Activated CD8-positive, alpha-beta memory T cell treated with anti-CD3 and anti-CD28 coated beads for 4 hours (primary cell): ENCODE measurements at regions not wholly inside any gene's neighbourhood (a gene's known extent, or its start where the extent isn't known, plus 50 kb on each side); places are given as distances from the start of the nearest gene placed in this dataset.
"Not testable (repeated sequence)": the region's sequence is repeated elsewhere in the genome, so short reads cannot be mapped to it uniquely, and the experiment has no call there.

ENCODE experiments used
- DNase-seq, 2 donors: peaks; one replicate each; pipeline ENCODE4 v3.0.0-alpha.2; 2020; ENCODE audit warnings: low read depth in 2 of 2

DNA sequence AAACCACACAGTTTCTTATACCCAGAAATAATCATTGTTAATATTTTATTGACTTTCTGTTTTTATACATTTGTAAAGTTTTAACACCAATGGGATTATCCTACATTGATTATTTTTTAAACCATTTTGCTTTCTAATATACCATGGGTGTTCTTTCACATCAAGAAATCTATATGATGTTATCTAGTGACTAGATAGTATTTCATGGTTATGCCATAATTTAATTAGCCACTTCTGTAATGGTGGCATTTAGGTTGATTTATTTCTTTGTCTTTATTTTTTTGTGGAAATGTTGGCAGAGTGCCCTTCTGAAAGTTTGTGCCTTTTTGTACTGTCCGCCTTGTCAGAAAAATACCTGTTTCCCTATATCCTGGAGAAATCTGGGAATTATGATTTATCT is 193.3 kb downstream of the CEP135 start:
- no peak for DNase-seq

DNA sequence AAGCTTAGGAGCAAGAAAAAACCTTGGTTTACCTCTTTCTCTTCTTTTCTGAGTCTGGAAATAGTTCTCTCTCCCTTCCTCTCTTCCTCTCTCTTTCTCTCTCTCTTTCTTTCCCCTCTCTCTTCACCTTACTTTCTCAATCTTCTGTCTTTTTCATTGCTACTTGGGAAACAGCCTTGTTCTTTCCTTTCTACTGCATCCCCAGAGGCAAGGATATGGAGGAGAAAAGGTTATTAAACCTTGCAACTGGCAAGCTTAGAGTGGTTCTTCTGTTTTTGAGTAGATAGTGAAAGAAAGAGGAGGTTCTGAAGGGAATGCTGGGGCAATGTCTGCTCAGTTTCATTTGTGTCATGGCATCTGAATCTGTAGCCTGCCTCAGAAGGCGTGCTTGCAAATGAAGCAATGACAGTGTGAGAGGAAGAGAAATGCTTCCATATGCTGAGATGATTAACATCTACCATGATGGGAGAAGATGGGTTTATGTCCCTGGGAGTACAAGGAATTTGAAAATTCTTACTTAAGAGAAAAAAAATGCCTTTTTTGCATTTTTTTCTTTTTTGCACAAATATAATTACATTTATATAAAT is 190.6 kb downstream of the CEP135 start:
- DNase-seq, result no peak

- DNase-seq, result not testable (repeated sequence)
Measured at GRCh38 chr4:56134834-56135233, 186.1 kb downstream of the CEP135 start.

DNA sequence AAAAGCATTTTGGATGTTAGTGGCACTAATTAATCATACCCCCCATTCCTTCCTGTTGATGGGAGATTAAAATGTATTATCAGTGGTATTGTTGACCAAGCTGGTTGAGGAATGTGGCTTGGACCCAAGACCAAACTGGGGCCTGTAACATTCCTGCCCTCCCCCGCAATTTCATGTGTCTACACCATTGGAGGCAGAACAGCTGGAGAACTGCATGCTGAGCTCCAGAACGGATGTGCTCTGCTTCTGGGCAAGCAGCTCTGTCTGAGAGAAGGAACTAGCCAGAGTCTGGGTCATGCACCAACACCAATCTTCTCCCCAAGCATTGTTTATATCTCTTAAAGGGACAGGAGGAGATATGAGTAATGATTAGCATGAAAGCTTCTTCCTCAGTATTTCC is 185.5 kb downstream of the CEP135 start:
- no peak for DNase-seq

- no peak for DNase-seq
Measured at GRCh38 chr4:56132835-56133234, 184.1 kb downstream of the CEP135 start.

DNA sequence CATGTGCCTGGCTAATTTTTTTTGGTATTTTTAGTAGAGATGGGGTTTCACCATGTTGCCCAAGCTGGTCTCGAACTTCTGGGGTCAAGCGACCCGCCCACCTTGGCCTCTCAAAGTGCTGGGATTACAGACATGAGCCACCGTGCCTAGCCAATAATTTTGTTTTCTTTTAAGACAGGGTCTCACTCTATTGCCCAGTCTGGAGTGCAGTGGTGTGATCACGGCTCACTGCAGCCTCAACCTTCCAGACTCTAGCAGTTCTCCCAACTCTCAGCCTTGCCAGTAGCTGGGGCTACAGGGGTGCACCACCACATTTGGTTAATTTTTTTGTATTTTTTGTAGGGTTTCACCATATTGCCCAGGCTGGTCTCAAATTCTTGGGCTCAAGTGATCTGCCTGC is 183.4 kb downstream of the CEP135 start:
- DNase-seq, result not testable (repeated sequence)

DNA sequence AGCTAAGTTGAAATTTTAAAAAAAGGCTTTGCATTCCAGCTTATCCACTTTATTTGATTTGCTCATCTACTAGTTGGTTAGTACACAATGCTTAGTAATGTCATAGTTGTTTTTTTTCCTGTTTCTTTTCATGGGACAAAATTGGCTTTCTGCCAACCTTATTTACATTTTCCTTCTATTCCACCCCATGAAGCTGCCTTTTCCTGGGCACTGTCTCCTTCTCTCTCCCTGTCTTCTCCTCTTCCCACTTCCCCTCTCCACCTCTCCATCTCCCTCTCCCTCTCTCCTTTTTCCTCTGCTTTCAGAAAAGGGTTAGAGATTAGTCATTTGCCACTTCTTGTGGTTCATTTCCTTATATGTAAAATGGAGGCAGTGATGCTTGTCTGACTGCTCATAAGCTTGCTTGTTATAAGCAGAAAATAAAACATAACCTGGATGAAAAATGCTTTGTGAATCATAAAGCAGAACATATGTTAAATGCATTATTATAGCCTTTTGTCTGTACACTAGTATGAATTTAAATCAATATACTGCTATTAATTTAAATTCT is 181.9 kb downstream of the CEP135 start:
- no peak for DNase-seq

DNA sequence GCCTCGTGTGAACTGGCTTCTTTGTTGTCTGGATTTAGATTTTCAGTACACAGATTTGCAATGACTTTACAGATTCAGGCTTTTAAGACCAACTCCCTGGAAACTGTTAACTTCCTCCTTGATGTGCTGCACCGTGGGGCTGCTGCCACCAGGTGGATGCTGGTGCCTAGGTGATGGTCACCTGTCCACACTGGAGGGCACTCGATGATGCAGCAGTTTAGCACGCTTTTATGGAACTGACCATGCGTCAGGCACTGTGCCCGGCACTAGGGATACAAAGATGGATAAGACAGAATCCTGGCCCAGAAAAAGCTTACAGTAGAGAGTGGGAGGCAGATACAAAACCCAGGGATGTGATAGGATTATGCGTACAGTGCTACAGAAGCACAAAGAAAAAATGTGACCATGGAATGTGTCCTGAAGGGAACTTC is 180.7 kb downstream of the CEP135 start:
- no peak for DNase-seq

- DNase-seq, result no peak
Measured at GRCh38 chr4:56128213-56128612, 179.5 kb downstream of the CEP135 start.

- DNase-seq, result no peak
Measured at GRCh38 chr4:56127716-56128115, 179.0 kb downstream of the CEP135 start.

DNA sequence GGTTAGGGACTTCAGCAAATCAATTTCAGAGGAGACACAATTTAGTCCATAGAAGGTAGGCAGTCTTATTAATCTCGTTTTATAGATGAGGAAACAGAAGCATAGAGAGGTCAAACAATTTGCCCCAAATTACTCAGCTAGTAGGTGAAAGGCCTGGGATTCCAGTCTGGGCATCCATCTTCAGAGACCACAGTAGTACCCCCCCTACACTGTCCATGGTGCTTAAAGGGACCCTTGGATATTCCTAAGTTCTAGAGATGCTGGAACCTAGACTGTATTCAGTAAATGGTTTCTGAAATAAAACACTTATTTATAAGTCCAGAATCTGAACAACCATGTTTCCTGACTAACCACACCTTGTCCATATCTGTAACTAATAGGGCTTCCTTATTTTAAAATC is 174.8 kb downstream of the CEP135 start:
- DNase-seq, result no peak

DNA sequence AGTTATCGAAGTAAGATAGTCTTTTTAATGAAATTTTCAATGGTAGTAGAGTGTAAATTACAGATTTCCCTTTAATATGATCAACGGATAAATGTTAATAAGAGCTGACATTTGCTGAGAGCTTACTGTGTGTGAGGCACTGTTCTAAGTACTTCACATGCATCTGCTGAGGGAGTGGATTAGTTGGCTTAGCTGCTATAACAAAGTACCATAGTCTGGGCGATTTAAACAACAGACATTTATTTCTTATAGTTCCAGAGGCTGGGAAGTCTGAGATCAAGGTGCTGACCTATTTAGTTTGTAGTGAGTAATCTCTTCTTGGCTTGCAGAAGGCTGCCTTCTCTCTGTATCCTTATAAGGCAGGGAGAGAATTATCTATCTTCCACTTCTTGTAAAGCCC is 174.3 kb downstream of the CEP135 start:
- no peak for DNase-seq

- no peak for DNase-seq
Measured at GRCh38 chr4:56118845-56119244, 170.1 kb downstream of the CEP135 start.

GRCh38 chr4:56118055-56118454 is 169.3 kb downstream of the CEP135 start:
- DNase-seq, result no peak

DNA sequence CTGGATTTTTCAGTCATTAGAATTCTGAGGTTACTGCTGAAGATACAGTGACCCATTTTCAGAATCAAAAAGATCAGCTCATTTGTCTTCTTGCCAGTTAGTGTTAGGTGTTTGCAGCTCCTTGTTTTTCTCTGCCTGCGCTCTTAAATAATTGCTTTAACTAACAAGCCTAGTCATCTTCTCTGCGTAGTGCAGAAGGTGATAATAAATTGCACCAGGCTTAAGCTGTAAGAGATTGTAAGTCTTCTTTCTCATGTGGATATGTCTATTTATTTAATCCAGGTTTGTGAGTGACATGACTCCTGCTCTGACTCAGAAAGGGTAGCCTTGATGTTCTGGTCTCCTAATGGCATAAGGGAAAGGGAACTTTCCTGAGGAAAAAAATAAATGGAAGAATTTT is 167.2 kb downstream of the CEP135 start:
- DNase-seq, result no peak

GRCh38 chr4:56112377-56112776 is 163.6 kb downstream of the CEP135 start:
- no peak for DNase-seq

DNA sequence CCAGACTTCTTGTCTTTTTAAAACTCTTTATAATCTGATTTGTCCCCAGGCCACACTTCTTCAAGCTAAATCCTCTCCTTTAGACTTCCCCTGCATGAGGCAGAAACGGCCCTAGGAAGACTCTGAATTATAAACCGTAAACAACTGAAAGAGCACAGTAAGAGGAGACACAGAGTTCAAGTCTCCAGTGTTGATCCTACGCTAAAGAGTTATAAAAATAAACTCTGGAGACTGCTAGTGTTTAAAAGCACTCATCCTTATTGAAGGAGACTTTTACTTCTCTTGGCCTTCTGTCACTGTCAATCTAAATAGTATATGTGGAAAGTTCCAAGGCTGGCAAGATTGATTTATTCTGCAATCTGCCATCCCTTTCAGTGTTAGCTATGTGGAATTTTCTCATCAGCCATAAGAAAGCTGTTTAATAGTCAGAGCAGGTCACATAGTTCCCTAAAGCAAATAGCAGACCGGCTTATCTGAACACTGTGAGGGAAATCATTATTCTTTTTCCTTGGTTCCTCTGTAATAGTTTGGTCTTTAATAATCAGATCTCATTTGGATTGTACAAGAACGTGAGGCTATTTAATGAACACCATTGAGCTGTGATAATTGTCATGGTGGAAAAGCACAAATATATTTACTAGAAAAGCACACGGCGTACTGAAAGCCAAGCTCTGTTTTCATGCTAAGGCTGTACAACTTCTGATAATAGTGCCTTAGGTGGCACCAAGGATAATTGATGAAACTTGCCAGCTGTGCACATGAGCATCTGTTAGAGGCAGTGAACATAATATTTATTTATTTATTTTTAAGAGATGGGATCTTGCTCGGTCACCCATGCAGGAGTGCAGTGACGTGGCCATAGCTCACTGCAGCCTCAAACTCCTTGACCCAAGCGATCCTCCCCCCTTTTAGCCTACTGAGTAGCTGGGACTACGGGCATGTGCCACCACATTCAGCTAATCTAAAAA is 157.7 kb downstream of the CEP135 start:
- no peak for DNase-seq

DNA sequence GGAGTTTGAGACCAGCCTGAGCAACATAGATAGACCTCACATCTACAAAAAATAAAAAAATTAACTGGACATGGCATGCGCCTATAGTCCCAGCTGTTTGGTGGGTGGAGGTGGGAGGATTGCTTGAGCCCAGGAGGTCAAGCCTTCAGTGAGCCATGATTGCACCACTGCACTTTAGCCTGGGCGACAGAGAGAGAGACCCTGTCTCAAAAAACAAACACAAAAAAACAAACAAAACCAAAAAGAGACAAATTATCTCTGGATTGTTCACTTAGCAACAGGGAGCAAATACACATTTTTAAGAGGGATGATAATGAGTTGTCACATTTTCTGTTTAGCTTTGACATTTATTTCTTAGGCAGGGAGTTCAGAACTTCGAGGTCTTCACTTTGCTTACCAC is 155.4 kb downstream of the CEP135 start:
- no peak for DNase-seq

DNA sequence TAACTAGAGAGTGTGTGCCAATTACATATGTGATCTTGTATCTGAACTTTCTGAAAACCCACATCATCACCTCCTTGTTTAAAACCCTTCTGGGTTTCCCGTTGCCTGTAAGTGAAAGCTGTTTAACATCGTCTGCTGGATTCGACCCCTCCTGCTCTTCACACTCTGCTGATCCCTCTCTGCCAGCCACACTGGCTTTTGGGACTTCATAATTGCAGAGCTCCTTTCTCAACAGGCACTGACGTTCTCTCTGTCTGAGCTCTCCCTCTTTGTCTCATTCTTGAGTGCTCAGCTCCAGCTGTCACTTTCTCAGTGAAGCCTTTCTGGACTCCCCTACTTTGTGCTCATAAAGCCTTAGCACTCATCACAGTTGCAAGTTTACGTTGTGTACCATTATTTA is 153.9 kb downstream of the CEP135 start:
- DNase-seq, result no peak

DNA sequence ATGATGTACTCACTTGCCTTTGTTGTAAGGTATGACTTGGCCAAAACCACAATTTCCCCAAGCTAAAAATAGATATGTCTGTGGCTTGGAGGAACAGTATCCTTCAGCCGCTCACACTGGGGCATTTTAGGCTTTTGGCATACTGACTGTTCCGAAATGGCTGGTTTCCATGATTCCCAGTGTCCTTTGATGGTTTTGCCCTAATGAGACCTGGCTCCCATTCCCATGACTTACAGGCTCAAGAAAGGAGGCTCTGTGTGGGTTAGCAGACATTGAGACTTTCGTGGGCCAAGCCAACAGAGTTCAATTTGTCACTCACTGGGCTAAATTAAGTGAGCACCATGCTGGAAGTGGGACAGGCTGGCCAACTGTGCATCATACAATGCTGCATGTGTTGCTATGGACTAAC is 150.6 kb downstream of the CEP135 start:
- DNase-seq, result no peak

DNA sequence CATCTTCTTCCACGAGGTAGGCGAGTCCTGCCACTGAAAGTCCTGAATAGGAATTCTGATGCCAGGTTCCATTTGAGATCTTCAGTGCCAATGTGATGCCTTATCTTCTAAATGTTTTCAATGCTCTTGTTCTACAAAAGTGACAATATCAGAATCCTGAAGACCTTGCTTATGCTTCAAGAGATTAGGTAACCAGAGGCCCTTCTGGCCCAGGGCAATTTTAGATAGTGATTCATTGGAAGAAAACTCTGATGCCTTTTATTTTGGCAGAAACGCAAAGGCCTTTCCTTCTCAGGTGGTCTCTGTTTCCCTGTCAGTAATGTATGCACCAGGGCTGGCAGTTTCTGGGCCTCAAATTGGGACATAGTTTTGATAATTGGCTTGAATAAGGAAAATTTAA is 144.8 kb downstream of the CEP135 start:
- no peak for DNase-seq

DNA sequence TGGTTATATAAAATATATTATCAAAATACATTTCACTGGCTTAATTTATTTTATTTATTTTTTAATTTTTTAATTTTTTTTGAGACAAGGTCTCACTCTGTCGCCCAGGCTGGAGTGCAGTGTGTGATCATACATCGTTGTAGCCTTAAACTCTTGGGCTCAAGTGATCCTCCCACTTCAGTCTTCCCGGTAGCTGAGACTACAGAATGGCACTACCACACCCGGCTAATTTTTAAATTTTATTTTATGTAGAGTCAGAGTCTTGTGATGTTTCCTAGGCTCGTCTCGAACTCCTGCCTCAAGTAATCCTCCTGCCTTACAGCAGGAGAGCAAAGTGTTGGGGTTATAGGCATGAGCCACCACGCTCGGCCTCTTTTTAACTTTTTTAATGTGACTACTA is 143.8 kb downstream of the CEP135 start:
- DNase-seq, result no peak

DNA sequence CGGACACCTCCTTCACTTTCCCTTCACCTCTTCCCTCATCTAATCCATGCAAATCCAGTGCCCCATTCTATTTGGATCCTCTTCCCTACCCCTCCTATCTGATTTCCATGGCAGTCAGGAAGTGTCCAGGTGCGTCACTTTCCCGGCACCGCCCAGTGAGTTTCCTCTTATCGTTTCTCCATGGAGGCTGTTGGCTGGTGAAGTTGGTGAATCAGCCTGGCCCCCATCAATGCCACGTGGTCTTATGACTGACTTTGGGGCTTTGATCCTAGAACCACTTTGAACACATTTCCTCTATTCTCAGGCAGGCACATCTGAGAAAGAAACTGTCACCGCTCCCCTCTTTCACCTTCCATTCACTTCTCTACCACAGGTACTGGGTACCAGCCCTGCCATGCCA is 137.8 kb downstream of the CEP135 start:
- DNase-seq, result no peak
